Suprapubic skin (tissue), 4 donors: ENCODE measurements at regions not wholly inside any gene's neighbourhood (a gene's known extent, or its start where the extent isn't known, plus 50 kb on each side); places are given as distances from the start of the nearest gene placed in this dataset.

Source experiments
- DNase-seq, 2 donors: peaks; one replicate each; pipeline ENCODE4 v3.0.0-alpha.2; 2019; ENCODE audit warnings: low spot score in 2 of 2
- H3K27ac ChIP-seq: fragments of 200-600 bp; sonication (generic); one replicate; pipeline ENCODE4 v1.5.1; 2019
- H3K27me3 ChIP-seq: fragments of 200-600 bp; sonication (generic); one replicate; pipeline ENCODE4 v1.5.1; 2019
- H3K36me3 ChIP-seq: fragments of 200-600 bp; sonication (generic); one replicate; pipeline ENCODE4 v1.5.1; 2019
- H3K4me1 ChIP-seq: fragments of 200-600 bp; sonication (generic); one replicate; pipeline ENCODE4 v1.5.1; 2019
- H3K4me3 ChIP-seq: fragments of 200-600 bp; sonication (generic); one replicate; pipeline ENCODE4 v1.5.1; 2019; ENCODE audit warnings: mild to moderate bottlenecking
- H3K9me3 ChIP-seq: fragments of 200-600 bp; sonication (generic); one replicate; pipeline ENCODE4 v1.5.1; 2019
- CTCF ChIP-seq, 2 donors: fragments of 200-600 bp in 1 of 2; fragments of 450-650 bp in 1 of 2; sonication (generic) in 1 of 2; IDR thresholded peaks; one replicate each; pipeline ENCODE4 v1.5.1; 2016 to 2019; ENCODE audit warnings: antibody characterized with exemption in 2 of 2, mild to moderate bottlenecking in 1 of 2, moderate library complexity in 1 of 2
- EP300 ChIP-seq: sonication (generic); formaldehyde crosslinking; IDR thresholded peaks from one replicate; pipeline ENCODE4 v1.6.1; 2017; ENCODE audit warnings: antibody characterized with exemption
- POLR2A ChIP-seq, 2 donors: fragments of 450-650 bp; IDR thresholded peaks; one replicate each; pipeline ENCODE4 v1.6.1; 2017; ENCODE audit warnings: antibody characterized with exemption in 2 of 2, mild to moderate bottlenecking in 2 of 2, moderate library complexity in 2 of 2
- POLR2AphosphoS5 ChIP-seq, 3 donors: sonication (generic); formaldehyde crosslinking; IDR thresholded peaks; one replicate each; pipeline ENCODE4 v1.6.1; 2017; ENCODE audit warnings: antibody characterized with exemption in 3 of 3
- WGBS: methylation state at CpG from one replicate; pipeline ENCODE4 v1.1.5; 2018; 5-methylcytosine and 5-hydroxymethylcytosine counted together

- DNase-seq = no peak
- H3K27ac ChIP-seq = no peak overlapping the region
- no peaks in the 10 kb centered on the region for H3K36me3 ChIP-seq
- no peaks in the 10 kb centered on the region for H3K4me1 ChIP-seq
- WGBS = 100% methylated on average over 1 of the region's 1 CpG
- H3K4me3 ChIP-seq = no peak overlapping the region
- no peaks in the 10 kb centered on the region for H3K27me3 ChIP-seq
- no peaks in the 10 kb centered on the region for H3K9me3 ChIP-seq
- TF ChIP-seq CTCF (IDR thresholded peaks at IDR 0.05) (no peak), POLR2AphosphoS5 (IDR thresholded peaks at IDR 0.05) (no peak), POLR2A (IDR thresholded peaks at IDR 0.05) (no peak), EP300 (no peak)
Measured at GRCh38 chr10:34008656-34009055, 674.2 kb upstream of the NRP1 start.

- 70% methylated on average over 5 of the region's 5 CpGs for WGBS
- no peaks in the 10 kb centered on the region for H3K4me1 ChIP-seq
- H3K27ac ChIP-seq = no peak overlapping the region
- no peaks in the 10 kb centered on the region for H3K36me3 ChIP-seq
- no peak for DNase-seq
- H3K4me3 ChIP-seq = no peak overlapping the region
- no peaks in the 10 kb centered on the region for H3K27me3 ChIP-seq
- TF ChIP-seq EP300 (no peak), POLR2AphosphoS5 (IDR thresholded peaks at IDR 0.05) (no peak), CTCF (IDR thresholded peaks at IDR 0.05) (no peak), POLR2A (IDR thresholded peaks at IDR 0.05) (no peak)
- H3K9me3 ChIP-seq = no peaks in the 10 kb centered on the region
Measured at GRCh38 chr10:34006471-34006870, 672.0 kb upstream of the NRP1 start.

- WGBS = 82% methylated on average over 7 of the region's 7 CpGs
- Histone ChIP-seq H3K36me3 (no peaks in the 10 kb centered on the region), H3K4me3 (no peak overlapping the region), H3K27ac (no peak overlapping the region), H3K4me1 (no peaks in the 10 kb centered on the region), H3K27me3 (no peaks in the 10 kb centered on the region), H3K9me3 (no peaks in the 10 kb centered on the region)
- no peak for TF ChIP-seq POLR2AphosphoS5 (IDR thresholded peaks at IDR 0.05)
- no peak for TF ChIP-seq CTCF (IDR thresholded peaks at IDR 0.05)
- no peak for TF ChIP-seq EP300
- no peak for DNase-seq
Measured at GRCh38 chr10:34003561-34003960, 669.1 kb upstream of the NRP1 start.

GRCh38 chr10:34002896-34003295 lies 668.4 kb upstream of the NRP1 start:
- Histone ChIP-seq H3K36me3 (no peaks in the 10 kb centered on the region), H3K4me1 (no peaks in the 10 kb centered on the region), H3K27ac (no peak overlapping the region), H3K27me3 (no peaks in the 10 kb centered on the region), H3K4me3 (no peak overlapping the region), H3K9me3 (no peaks in the 10 kb centered on the region)
- DNase-seq = no peak
- 84% methylated on average over 3 of the region's 3 CpGs for WGBS
- no peak for TF ChIP-seq CTCF (IDR thresholded peaks at IDR 0.05)
- TF ChIP-seq POLR2A (IDR thresholded peaks at IDR 0.05) = no peak
- no peak for TF ChIP-seq EP300
- TF ChIP-seq POLR2AphosphoS5 (IDR thresholded peaks at IDR 0.05) = no peak

- H3K4me3 ChIP-seq = no peak overlapping the region
- H3K27me3 ChIP-seq = no peaks in the 10 kb centered on the region
- no peaks in the 10 kb centered on the region for H3K4me1 ChIP-seq
- no peaks in the 10 kb centered on the region for H3K9me3 ChIP-seq
- H3K27ac ChIP-seq = no peak overlapping the region
- no peaks in the 10 kb centered on the region for H3K36me3 ChIP-seq
- DNase-seq = no peak
- WGBS = 93% methylated on average over 5 of the region's 5 CpGs
- TF ChIP-seq EP300 = no peak
- TF ChIP-seq POLR2A (IDR thresholded peaks at IDR 0.05) = no peak
- TF ChIP-seq POLR2AphosphoS5 (IDR thresholded peaks at IDR 0.05) = no peak
- no peak for TF ChIP-seq CTCF (IDR thresholded peaks at IDR 0.05)
Measured at GRCh38 chr10:34001831-34002230, 667.4 kb upstream of the NRP1 start.
